Left cardiac atrium (tissue), 4 donors: ENCODE measurements at regions not wholly inside any gene's neighbourhood (a gene's known extent, or its start where the extent isn't known, plus 50 kb on each side); places are given as distances from the start of the nearest gene placed in this dataset.
A peak's percentile ranks its signal among the peaks of the same experiment; 100 is the strongest.

Experiments
- ATAC-seq, 2 donors: fragments of 200-7000 bp; cut with Tn5 transposase; one replicate each; pipeline ENCODE4 v1.9.1; 2020; ENCODE audit warnings: mild to moderate bottlenecking in 2 of 2, moderate library complexity in 2 of 2
- DNase-seq: peaks from one replicate; pipeline ENCODE4 v3.0.0-alpha.2; 2020
- intact Hi-C, 2 donors: fragments of 100-400 bp; cut with DNase I; formaldehyde crosslinking; loops; one replicate each; pipeline versions ENCODE4 v1.14.1 to v1.15.1; 2022 to 2023
- donor health status: DM: no; HTN: yes; CAD: no.
- donor health status: DM: no; HTN: yes; CAD: no; lungs with severe emphysema.
- donor health status: DM: yes; HTN: yes; CAD: no.
- donor health status: Dilated cardiomyopathy.

DNA sequence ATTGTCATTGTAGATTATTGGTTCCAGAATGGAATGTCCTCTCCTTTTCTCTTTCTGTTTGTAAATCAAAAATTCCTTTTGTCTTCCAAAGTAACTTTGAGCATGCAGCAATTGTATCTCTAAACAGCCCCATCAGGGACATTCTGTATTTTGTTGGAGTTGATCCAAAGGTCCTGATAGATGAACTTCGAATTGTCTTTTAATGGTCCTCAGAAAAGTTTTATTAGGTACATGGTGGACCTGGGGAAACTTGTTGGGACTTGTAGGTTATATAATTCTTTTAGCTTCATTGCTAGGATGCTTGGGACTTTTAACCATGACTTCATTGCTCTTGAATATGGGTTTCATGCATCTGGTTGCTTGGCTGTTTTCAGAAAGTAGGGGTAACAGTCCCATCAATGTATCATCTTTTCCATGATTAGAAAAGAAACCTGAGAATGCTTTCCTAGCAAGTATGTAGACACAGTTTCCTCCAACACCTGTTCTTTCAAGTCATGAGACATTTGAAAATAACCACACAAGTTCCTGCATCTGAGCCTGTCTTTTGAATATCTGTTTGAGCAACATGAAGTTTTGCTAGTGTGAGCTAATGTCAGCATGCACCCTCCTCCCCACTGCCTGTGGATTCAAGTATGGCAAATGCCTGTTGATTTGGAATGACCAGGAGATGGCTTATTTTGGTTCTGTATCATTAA is 413.1 kb downstream of the KCNRG start:
- ATAC-seq = no peak
- DNase-seq = no peak
- intact Hi-C loops = no loop called here

DNA sequence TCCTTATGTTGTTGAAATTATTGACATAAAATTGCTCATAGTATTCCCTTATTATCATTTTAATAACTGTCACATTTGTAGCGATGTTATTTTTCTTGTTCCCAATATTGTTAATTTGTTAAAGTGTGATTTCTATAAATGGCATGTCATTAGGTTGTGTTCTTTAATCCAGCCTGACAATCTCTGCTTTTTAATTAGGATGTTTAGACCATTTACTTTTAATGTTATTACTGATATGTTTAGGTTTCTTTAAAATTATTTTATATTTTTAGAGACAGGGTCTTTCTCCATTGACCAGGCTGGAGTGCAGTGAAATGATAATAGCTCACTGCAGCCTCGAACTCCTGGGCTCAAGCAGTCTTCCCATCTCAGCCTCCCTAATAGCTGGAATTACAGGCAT is 408.5 kb downstream of the DLEU7 start:
- intact Hi-C loops = no loop called here
- DNase-seq (no peak), ATAC-seq (no peak)

DNA sequence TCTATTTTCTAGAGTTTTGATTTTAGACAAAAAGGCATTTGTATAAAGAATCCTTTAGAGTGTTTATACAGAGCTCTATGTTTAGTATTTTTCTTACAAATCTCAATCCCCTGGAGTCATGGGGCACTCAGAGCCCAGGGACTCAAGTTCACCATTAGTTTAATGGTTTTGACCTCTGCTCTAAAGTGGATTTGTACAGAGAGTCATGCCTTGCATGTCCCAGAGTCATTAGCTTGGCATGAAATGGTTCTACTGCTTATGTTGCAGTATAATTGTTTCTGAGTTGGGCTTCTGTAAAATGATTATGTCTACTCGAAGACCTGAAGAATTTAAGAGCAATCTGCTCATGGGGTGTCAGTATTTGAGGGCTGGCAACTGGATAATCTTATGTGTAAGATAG is 406.2 kb downstream of the DLEU7 start:
- ATAC-seq (peak in 1 of 2 donors; percentile 71), DNase-seq (no peak)
- intact Hi-C loops = no loop called here

DNA sequence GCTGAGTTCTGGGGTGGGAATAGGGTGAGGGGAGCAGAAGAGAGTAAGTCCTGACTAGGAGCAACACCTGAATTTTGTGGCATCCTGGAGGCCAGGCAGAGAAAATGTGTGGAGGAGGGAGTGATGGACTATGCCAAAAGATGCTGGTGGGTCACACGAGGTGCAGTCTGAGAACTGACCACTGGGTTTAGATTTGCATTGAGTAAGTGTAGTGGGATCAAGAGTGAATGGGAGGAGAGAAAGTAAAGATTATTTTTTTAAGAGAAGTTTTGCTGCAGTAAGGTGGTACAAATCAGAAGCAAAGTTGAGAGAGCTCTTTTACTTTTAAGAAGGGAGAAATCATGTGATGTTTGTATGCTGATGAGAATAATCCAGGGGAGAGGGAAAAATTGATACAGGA is 405.1 kb downstream of the DLEU7 start:
- intact Hi-C loops = no loop called here
- ATAC-seq (no peak), DNase-seq (no peak)

DNA sequence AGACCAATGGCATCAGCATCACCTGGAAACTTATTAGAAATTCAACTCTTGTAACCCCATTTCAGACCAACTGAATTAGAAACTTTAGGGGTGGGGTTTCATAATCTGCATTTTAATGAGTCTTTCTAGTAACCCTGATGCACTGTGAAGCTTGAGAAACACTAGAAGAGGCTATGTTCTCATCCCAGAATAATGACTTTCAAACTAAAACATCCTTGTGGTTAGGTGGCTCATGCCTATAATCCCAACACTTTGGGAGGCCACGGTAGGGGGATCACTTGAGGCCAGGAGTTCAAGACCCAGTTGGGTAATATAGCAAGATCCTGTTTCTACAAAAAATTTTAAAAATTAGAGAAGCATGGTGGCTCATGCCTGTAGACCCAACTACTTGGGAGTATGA is 402.4 kb downstream of the DLEU7 start:
- intact Hi-C loops = no loop called here
- ATAC-seq (no peak), DNase-seq (no peak)

DNA sequence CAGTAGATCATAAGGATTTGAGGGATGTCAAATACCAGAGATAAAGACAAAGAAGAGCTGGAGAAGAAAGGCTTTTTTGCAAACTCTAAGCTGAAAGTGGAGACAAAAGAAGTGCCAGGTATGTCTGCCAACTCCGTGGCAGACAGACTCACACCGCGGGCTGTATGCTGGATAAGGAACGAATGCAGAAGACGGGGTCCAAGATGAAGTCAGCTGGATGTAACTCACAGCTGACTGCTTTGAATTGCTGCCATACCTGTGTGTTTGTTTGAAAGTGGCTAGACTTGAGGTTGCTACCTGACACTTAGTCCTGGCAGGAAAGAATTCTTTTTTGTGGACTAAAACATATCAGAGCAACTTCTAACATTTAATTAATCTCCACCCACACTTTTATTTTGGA is 398.8 kb downstream of the DLEU7 start:
- ATAC-seq (no peak), DNase-seq (no peak)
- intact Hi-C loops = no loop called here

DNA sequence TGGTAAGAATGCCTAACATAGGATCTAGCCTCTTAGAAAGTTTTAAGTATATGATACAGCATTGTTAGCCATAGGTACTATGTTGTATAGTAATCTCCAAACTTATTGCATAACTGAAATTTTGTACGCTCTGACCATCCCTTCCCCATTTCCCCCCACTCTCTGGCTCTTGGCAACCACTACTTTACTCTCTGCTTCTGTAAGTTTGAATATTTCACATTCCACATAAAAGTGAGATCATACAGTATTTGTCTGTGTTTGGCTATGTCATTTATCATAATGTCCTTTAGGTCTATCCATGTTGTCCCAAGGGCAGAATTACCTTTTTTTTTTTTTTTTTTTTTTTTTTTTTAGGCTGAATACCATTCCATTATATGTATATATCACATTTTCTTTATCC is 396.9 kb downstream of the DLEU7 start:
- intact Hi-C loops = no loop called here
- ATAC-seq (no peak), DNase-seq (no peak)

DNA sequence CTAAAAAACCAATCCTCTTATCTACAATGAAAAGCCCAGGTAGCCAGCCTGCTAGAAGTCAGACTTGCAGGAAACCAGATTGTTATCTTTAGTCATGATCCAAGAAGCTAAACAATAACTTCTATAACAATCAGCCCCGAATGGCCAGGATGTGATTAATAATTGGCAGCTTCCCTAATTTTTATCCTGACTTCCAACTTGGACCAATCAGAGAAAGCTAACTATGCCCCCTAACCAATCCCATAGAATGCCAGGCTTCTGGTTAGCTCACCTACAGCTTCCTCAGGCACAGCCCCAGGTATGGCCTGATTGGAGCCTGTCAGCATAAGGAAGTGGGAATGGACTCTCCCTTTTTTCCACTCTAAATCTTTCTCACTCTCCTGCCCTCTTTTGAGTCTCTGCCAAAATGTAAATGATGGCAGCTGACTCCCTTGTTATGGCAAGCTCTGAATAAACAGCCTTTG is 394.9 kb downstream of the DLEU7 start:
- no peak for DNase-seq
- peak in 1 of 2 donors; percentile 12 for ATAC-seq
- intact Hi-C loops = no loop called here

DNA sequence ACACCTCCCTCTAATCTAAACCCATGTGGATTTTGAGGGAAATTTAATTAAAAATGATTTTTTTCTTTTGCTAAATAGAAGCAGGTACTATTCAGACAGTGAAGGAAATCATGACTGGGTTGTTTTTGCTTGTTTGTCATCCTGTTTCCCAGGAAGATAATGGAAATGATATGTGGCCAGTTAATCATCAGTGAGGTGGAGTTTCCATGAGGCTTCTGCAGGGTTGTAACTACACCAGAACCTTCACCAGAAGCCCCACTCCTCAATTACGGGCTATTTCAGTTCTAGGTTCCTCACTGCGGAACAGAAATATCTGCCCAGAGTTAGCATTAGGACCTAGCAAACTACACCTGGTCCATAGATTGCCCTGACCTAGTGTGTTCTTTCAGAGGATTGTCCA is 394.0 kb downstream of the DLEU7 start:
- DNase-seq (no peak), ATAC-seq (no peak)
- intact Hi-C loops = no loop called here

DNA sequence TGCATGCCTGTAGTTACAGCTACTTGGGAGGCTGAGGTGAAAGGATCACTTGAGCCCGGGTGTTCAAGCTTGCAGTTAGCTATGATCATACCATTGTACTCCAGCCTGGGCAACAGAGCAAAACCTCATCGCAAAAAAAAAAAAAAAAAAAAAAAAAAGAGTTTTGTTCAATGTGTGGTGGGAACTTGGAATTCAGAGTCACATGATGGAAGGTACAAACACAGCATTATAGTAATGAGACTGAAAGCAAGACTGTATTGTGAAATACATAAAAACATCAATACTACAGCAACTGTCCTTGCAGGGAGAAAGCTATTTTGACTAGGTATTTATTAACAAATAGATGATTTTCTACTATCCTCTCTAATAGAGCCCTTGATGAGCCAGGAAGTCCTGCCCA is 393.2 kb downstream of the DLEU7 start:
- ATAC-seq (no peak), DNase-seq (no peak)
- intact Hi-C loops = no loop called here

DNA sequence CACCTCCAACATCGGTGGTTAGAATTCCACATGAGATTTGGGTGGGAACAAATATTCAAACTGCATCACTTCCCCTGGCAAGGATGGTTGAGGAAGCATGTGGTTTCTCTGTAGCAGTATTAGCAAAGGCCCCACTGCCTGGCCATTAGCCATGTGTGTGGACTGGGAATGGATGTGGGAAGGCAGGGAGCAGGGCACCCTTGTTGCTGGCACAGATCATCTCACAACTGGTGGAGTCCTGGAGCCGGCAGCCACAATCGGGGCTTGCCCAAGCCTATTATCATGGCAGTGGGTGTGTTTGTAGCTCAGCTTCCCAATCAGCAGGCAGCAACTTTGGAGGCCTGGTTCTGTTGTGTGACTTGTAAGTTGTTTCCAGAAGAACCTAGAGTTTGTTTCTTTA is 391.9 kb downstream of the DLEU7 start:
- intact Hi-C loops = no loop called here
- ATAC-seq (no peak), DNase-seq (no peak)

DNA sequence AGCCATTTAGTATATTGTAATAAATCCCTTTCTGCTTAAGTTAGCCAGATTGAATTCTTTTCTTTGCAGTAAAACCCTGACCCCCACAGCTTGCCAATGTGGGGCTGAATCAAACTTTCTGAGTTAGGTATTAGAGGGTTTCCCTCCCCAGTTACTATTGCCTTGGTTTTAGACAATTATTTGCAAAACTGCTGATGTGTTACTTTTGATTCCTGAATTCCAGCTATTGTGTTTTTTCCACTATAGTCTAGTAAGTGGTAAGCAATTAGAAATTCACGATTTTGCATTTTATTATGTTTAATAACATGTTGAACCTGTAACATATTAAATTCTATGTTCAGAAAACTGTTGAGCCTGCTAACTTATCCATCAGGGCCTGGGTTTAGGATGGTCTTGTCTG is 391.5 kb downstream of the DLEU7 start:
- intact Hi-C loops = no loop called here
- ATAC-seq (no peak), DNase-seq (no peak)

DNA sequence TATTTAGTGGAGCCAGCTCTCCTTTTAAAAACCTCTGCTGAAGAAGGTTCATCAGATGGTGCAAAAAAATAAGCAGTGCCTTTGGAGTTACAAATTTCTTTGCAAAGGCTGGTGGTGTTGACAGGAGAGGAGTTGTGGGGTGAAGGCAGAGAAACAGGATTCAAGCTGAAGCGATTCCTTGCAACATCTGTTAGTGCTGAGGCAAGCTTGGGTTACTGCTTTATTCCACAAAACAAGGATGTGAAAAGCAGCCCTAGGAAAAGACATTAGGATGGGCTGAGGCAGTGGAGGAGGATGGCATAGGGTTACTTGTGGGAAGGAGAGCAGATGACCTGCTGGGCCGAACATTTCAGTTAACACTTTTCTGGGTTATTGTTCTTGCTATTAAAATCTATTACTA is 390.7 kb downstream of the DLEU7 start:
- intact Hi-C loops = no loop called here

DNA sequence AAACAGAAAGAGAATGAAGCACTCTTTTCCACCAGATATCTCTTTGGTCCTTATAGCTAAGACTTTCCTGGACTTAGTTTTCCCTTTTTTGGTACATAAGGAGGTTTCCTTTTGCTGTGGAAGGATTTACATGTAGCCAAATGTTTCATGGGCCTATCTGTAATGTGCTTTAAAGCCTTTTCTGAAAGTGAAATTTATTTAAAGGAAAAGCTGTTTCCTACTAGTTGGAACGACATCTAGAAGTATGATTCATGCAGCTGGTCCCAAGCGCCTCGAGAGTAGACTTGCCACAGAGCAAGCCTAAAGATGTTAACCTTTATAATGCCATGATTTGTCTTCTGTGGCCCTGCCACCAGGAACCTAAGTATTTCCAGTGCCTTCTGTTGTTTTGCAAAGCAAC is 390.3 kb downstream of the DLEU7 start:
- no peak for DNase-seq
- peak in 1 of 2 donors; percentile 56 for ATAC-seq
- intact Hi-C loops = no loop called here

More for the DNA sequence above, 390.7 kb downstream of the DLEU7 start:
- ATAC-seq (peak; percentile 25 to 28), DNase-seq (no peak)

DNA sequence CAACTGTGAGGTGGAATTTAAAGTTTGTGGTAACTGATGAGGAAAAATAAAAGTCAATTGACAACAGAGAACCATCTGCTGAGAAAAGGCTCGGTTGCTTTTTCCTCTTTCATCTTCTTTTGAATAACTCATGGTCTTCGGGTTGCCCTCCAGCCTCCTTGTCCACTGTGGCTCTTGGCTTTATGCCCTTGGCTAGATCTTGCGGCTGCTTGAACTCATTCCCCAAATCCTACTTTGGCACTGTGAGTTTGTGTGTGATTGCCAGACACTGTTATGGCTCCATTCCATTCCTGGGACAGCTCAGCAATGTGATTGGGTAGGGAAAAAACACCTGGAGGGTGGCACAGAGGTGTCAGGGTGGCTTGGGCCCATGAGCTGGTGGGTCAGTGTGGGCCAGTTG is 387.4 kb downstream of the DLEU7 start:
- no peak for DNase-seq
- ATAC-seq = peak in 1 of 2 donors; percentile 71
- intact Hi-C loops = no loop called here

DNA sequence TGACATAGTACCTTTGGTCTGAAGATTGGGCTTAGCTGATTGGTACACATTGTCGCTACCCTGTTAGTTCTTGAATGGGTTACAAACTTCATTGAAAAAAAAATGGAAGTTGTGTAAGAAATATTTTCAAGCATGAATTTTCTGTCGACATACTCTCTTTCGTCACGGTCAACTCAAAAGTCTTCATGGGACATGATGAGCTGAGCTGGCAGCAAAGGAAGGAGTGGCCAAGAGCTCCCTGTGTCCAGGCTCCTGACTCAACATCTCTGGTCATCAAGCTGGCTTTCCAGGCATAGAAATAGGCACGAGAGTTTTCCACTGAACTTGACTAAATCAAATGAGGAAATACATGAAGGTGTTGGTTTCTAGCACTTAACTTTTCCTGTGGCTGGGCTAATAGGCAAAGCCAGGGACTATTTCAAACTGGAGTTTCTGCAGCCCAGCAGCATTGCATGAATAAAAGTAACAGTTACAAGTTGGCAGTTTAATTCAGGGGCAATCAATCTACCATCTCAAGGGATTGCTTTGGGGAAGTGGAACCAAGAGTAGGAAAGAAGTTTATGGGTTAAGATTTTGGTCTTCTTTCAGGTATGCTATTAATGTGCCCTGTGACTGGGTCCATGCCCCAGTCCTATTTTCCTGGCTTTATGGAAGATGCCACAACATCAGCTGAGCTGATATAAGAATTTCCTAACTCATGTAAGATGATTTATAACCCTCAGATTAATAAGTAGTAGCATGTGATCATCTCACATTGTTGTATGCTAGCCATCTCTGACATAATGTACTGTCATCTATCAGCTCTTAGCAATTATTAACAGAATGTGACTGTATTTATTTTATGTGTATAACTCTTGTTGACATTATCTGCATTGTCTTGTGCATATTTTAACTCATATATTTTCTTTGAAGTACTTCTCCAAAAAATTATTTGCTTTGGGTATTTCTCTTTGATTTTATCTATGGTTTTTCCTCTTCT is 385.8 kb downstream of the DLEU7 start:
- DNase-seq = no peak
- intact Hi-C loops = no loop called here
- ATAC-seq = peak in 1 of 2 donors; percentile 42

DNA sequence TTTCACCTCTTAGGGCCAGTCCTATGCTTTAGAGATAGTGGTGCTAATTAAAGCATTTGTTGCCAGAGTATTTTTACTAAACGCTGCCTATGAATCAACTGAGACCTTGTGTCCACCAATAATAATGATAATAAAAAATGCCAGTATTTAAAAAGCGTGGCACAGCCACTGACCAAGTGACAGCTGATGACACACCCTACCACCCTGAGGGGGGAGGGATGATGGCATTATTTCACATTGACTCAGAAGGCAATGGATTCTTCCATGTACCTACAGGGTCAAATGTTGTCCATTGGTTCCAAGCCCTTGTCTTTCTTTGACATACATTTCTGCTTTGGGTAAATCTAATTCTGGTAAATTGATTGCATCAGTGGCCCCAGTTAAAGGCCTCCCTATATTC is 384.4 kb downstream of the DLEU7 start:
- no peak for ATAC-seq
- intact Hi-C loops = no loop called here
- DNase-seq = no peak

DNA sequence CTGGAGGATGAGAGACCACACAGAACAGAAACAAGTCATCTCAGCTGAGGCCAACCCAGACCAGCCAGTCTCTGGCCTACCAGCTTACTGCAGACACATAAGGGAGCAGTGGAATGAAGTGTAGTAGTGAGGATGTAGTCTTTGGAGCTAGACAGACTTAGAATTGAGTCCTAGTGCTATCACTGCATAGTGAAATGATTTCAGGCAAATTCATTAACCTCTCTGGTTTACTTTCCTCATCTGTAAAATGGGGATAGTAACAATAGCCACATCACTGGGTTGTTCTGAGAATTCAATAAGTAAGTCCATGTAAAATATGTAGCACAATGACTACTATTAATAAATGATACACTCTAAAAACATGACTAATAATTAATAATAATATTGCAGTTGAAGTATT is 383.8 kb downstream of the DLEU7 start:
- intact Hi-C loops = no loop called here
- DNase-seq = no peak
- ATAC-seq = no peak

DNA sequence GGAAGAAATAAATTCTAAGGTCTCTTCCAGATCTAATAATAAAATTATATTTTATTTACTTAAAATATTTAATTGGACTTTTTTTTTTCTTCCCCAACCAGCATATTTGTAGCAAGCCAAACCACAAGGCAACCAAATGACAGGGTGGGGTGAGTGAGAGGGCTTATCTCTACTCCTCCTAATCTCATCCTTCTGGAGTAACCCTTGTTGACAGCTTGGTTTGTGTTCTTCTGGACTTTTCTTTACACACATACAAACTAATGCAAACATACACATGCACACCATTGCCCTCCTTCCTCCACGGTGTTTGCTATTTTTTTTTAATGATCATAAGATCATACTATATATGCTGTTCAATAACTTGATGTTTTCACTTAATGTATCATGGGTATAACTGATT is 383.1 kb downstream of the DLEU7 start:
- DNase-seq (no peak), ATAC-seq (no peak)
- intact Hi-C loops = no loop called here

DNA sequence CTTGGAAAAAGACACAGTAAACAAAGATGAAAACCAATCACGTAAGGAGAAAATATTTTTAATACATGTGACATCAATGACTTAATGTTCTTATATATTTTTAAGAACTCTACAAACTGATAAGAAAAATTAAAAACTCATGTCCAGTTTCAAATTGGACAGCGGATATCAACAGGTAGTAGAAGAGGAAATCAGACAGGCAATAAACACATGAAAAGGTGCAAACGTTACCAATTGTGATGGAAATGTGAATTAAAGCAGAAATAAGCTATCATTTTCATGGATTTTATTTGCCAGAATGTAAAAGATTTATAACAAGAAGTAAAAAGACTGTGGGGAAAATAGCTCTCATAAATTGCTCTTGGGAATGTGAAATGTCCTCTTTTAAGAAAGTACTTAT is 382.3 kb downstream of the DLEU7 start:
- no peak for ATAC-seq

DNA sequence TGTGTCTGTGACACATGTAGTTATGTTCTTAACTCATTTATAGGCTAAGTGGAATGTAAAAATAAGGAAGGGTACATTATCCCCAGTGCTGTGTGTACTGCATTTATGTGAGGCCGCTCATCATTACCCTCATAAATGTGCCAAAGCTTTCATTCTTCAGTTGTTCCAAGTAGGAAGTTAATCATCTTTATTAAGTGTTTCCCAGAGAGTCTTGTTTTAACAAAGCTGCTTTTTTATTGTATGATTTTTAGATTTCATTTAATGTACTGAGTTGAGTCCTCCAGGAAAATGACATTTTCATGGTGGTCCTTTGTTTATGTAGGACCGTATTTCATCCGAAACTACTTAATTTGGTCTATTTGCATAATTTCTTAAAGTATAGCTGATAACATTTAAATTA is 379.8 kb downstream of the DLEU7 start:
- intact Hi-C loops = no loop called here
- DNase-seq = no peak
- ATAC-seq = no peak

More for the DNA sequence above, 382.3 kb downstream of the DLEU7 start:
- intact Hi-C loops = no loop called here
- no peak for DNase-seq
